ENCODE measurements at regions not wholly inside any gene's neighbourhood (a gene's known extent, or its start where the extent isn't known, plus 50 kb on each side); places are given as distances from the start of the nearest gene placed in this dataset.

GRCh38 chr14:61168141-61168540 lies 113.0 kb downstream of the TMEM30B start:
- BruUV-seq (replicated peaks): no TSS peak
- Histone ChIP-seq H3K9me2 (ENCODE audit: insufficient read depth) (no peaks in the 10 kb centered on the region), H2AFZ (no peak overlapping the region), H3K4me3 (no peak overlapping the region), H3K27me3 (ENCODE audit: insufficient read depth, low read depth) (no peaks in the 10 kb centered on the region), H3F3A (ENCODE audit: insufficient read depth, low read depth) (no peaks in the 10 kb centered on the region; the same call in 1 of the 2 replicates), H3K27ac (no peak overlapping the region), H3K4me2 (no peak overlapping the region), H4K20me1 (ENCODE audit: insufficient read depth) (0 out of 2 replicates have a peak, but pooled peaks cover 3% of the 10 kb centered on the region), H3K36me3 (ENCODE audit: low read depth) (no peaks in the 10 kb centered on the region), H3K79me2 (ENCODE audit: low read depth) (no peaks in the 10 kb centered on the region), H3K4me1 (replicated peaks; ENCODE audit: insufficient read depth) (no peaks in the 10 kb centered on the region), H3K9me3 (ENCODE audit: insufficient read depth, low read depth) (no peaks in the 10 kb centered on the region)
- DNase-seq: no peak
- TF ChIP-seq EZH2 (IDR thresholded peaks at IDR 0.05; ENCODE audit: low read depth): no peak
- TF ChIP-seq CTCF (conservative IDR thresholded peaks at IDR 0.05): no peak
- intact Hi-C loops (cut with micrococcal nuclease; ENCODE audit: unreplicated experiment): no loop called here
- POLR2A ChIA-PET (ENCODE audit: unreplicated experiment): no interaction called here
- CTCF ChIA-PET: no interaction called here

- Histone ChIP-seq H3K27ac (no peak overlapping the region), H3K9me3 (ENCODE audit: insufficient read depth, low read depth) (no peaks in the 10 kb centered on the region), H3K27me3 (ENCODE audit: insufficient read depth, low read depth) (no peaks in the 10 kb centered on the region), H4K20me1 (ENCODE audit: insufficient read depth) (0 out of 2 replicates have a peak, but pooled peaks cover 3% of the 10 kb centered on the region), H3K9me2 (ENCODE audit: insufficient read depth) (no peaks in the 10 kb centered on the region), H2AFZ (no peak overlapping the region), H3F3A (ENCODE audit: insufficient read depth, low read depth) (no peaks in the 10 kb centered on the region; the same call in 1 of the 2 replicates), H3K4me3 (no peak overlapping the region), H3K79me2 (ENCODE audit: low read depth) (no peaks in the 10 kb centered on the region), H3K4me2 (no peak overlapping the region), H3K36me3 (ENCODE audit: low read depth) (no peaks in the 10 kb centered on the region), H3K4me1 (replicated peaks; ENCODE audit: insufficient read depth) (no peaks in the 10 kb centered on the region)
- DNase-seq: no peak
- intact Hi-C loops (cut with micrococcal nuclease; ENCODE audit: unreplicated experiment): no loop called here
- BruUV-seq (replicated peaks): no TSS peak
- POLR2A ChIA-PET (ENCODE audit: unreplicated experiment): no interaction called here
- CTCF ChIA-PET: no interaction called here
- TF ChIP-seq EZH2 (IDR thresholded peaks at IDR 0.05; ENCODE audit: low read depth) (no peak), CTCF (conservative IDR thresholded peaks at IDR 0.05) (no peak)
These were observed 113.5 kb downstream of the TMEM30B start for GRCh38 chr14:61167642-61168041.

- Histone ChIP-seq H3K36me3 (ENCODE audit: low read depth) (no peaks in the 10 kb centered on the region), H3F3A (ENCODE audit: insufficient read depth, low read depth) (no peaks in the 10 kb centered on the region; the same call in 1 of the 2 replicates), H3K79me2 (ENCODE audit: low read depth) (no peaks in the 10 kb centered on the region), H2AFZ (no peak overlapping the region), H3K9me3 (ENCODE audit: insufficient read depth, low read depth) (no peaks in the 10 kb centered on the region), H3K4me1 (replicated peaks; ENCODE audit: insufficient read depth) (no peaks in the 10 kb centered on the region), H3K27ac (no peak overlapping the region), H3K27me3 (ENCODE audit: insufficient read depth, low read depth) (no peaks in the 10 kb centered on the region), H3K9me2 (ENCODE audit: insufficient read depth) (no peaks in the 10 kb centered on the region), H3K4me3 (no peak overlapping the region), H3K4me2 (no peak overlapping the region), H4K20me1 (ENCODE audit: insufficient read depth) (no peaks in the 10 kb centered on the region)
- ChIA-PET CTCF (interaction anchor here (0.7 kb wide), 1 partner anchor 107 kb away, joined by 3 read pairs; no protein-coding TSS in a partner anchor), POLR2A (ENCODE audit: unreplicated experiment) (no interaction called here)
- DNase-seq: no peak
- intact Hi-C loops (cut with micrococcal nuclease; ENCODE audit: unreplicated experiment): no loop called here
- no TSS peak for BruUV-seq (replicated peaks)
- TF ChIP-seq CTCF (conservative IDR thresholded peaks at IDR 0.05) (no peak), EZH2 (IDR thresholded peaks at IDR 0.05; ENCODE audit: low read depth) (no peak)
These were observed 120.3 kb downstream of the TMEM30B start for GRCh38 chr14:61160798-61161197.
